Body of pancreas (tissue), 4 donors: ENCODE measurements at regions not wholly inside any gene's neighbourhood (a gene's known extent, or its start where the extent isn't known, plus 50 kb on each side); places are given as distances from the start of the nearest gene placed in this dataset.

Experiments
- ATAC-seq: fragments of 150-250 bp; one replicate; pipeline ENCODE4 v1.9.1; 2016
- DNase-seq, 4 donors: peaks; one replicate each; pipeline ENCODE4 v3.0.0-alpha.2; 2019
- H3K27ac ChIP-seq, 4 donors: fragments of 200-600 bp; sonication (generic); 1 replicate in 3 of 4; 2 replicates in 1 of 4; pipeline versions ENCODE4 v1.5.1 to v1.6.1; 2016 to 2019; ENCODE audit warnings: mild to moderate bottlenecking in 1 of 4, mixed read lengths in 1 of 4, moderate library complexity in 1 of 4
- H3K27me3 ChIP-seq, 2 donors: fragments of 200-600 bp; sonication (generic); one replicate each; pipeline ENCODE4 v1.6.0; 2016; ENCODE audit warnings: mild to moderate bottlenecking in 1 of 2
- H3K36me3 ChIP-seq, 2 donors: fragments of 200-600 bp; sonication (generic); replicated peaks in 1 of 2; 2 replicates each; pipeline ENCODE4 v1.5.1; 2016; ENCODE audit warnings: low read depth in 2 of 2; ENCODE audit not compliant: insufficient read depth in 1 of 2
- H3K4me1 ChIP-seq: fragments of 200-600 bp; sonication (generic); one replicate; pipeline ENCODE4 v1.6.0; 2016
- H3K4me3 ChIP-seq, 2 donors: fragments of 200-600 bp; sonication (generic); 1 replicate in 1 of 2; 2 replicates in 1 of 2; pipeline ENCODE4 v1.5.1; 2016 to 2019
- H3K9me3 ChIP-seq, 3 donors: fragments of 200-600 bp; sonication (generic); 1 replicate in 2 of 3; 2 replicates in 1 of 3; pipeline ENCODE4 v1.5.1; 2016
- CTCF ChIP-seq, 7 experiments: fragments of 450-650 bp in 4 of 7; fragments of 200-600 bp in 3 of 7; sonication (generic) in 3 of 7; IDR thresholded peaks; one replicate each; pipeline ENCODE4 v1.5.1; 2016 to 2019; ENCODE audit warnings: antibody characterized with exemption in 7 of 7
- POLR2A ChIP-seq, 3 donors: fragments of 450-650 bp; IDR thresholded peaks; one replicate each; pipeline ENCODE4 v1.6.1; 2016; ENCODE audit warnings: antibody characterized with exemption in 3 of 3, mild to moderate bottlenecking in 2 of 3
- WGBS, 2 donors: methylation state at CpG; one replicate each; pipeline ENCODE4 v1.1.5; 2017; 5-methylcytosine and 5-hydroxymethylcytosine counted together
- intact Hi-C: fragments of 100-400 bp; cut with DNase I; formaldehyde crosslinking; loops from one replicate; pipeline ENCODE4 v1.15.1; 2023

- Histone ChIP-seq H3K4me3 (no peak overlapping the region), H3K27me3 (no peaks in the 10 kb centered on the region), H3K9me3 (no peaks in the 10 kb centered on the region), H3K27ac (no peak overlapping the region), H3K4me1 (no peaks in the 10 kb centered on the region), H3K36me3 (no peaks in the 10 kb centered on the region)
- DNase-seq (no peak), ATAC-seq (no peak)
- TF ChIP-seq CTCF (IDR thresholded peaks at IDR 0.05) = no peak
- TF ChIP-seq POLR2A (IDR thresholded peaks at IDR 0.05) = no peak
- WGBS, 2 donors = 86 to 89% methylated on average over 4 of the region's 4 CpGs
- intact Hi-C loops = no loop called here
Measured at GRCh38 chr6:139860203-139860602, 485.8 kb upstream of the CITED2 start.

DNA sequence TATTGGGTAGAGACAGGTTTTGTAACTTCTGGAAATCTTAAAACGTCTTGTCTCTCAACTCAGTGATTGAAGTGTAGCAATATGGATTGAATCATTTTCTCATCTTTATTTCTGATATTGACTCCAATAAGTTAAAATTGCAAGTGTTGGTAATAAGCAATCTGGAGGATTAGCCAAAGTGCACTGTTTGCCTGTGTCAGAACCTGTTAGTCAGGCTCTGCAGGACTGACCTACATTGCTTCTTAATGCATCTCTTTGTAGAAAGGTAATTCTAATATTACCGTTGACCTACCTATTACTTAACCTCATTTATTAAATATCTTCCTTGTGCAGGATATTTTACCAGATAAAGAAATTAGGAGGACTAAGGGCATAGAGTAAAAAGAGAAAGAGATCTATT lies 484.0 kb upstream of the CITED2 start:
- Histone ChIP-seq H3K4me1 (peaks cover 5% of the 10 kb centered on the region), H3K27ac (no peak overlapping the region), H3K4me3 (no peak overlapping the region), H3K27me3 (no peaks in the 10 kb centered on the region), H3K36me3 (no peaks in the 10 kb centered on the region), H3K9me3 (no peaks in the 10 kb centered on the region)
- no peak for TF ChIP-seq CTCF (IDR thresholded peaks at IDR 0.05)
- no peak for TF ChIP-seq POLR2A (IDR thresholded peaks at IDR 0.05)
- DNase-seq (peak in 3 of 4 donors; percentile 37 to 51 (median 46)), ATAC-seq (peak; percentile 74)
- 11 to 16% methylated on average over 2 of the region's 2 CpGs for WGBS, 2 donors
- intact Hi-C loops = no loop called here

- DNase-seq (no peak), ATAC-seq (no peak)
- 75 to 81% methylated on average over 2 of the region's 2 CpGs for WGBS, 2 donors
- intact Hi-C loops = no loop called here
- no peak overlapping the region for H3K4me3 ChIP-seq
- no peaks in the 10 kb centered on the region for H3K9me3 ChIP-seq
- no peak for TF ChIP-seq CTCF (IDR thresholded peaks at IDR 0.05)
- no peak for TF ChIP-seq POLR2A (IDR thresholded peaks at IDR 0.05)
- no peaks in the 10 kb centered on the region for H3K36me3 ChIP-seq
- H3K27me3 ChIP-seq = no peaks in the 10 kb centered on the region
- peaks cover 10% of the 10 kb centered on the region for H3K4me1 ChIP-seq
- no peak overlapping the region for H3K27ac ChIP-seq
Measured at GRCh38 chr6:139857143-139857542, 482.7 kb upstream of the CITED2 start.

DNA sequence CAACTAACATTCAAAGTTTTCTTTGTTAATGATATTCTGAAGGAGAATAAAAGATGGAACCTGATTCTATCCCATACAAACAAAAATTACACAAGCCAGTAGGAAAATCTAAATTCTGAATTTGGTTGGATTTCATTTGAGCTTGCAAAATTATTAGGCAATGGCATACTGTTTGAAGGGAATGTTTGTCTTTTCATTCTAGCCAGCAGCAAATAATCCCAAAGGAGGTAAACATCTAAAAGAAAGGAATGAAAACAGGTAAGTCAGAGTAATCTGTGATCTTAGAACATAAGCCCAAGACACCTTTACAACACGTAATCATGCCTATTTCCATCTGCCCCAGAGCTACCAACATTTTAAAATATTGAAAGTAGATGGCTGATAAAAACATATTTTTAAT lies 482.1 kb upstream of the CITED2 start:
- H3K4me1 ChIP-seq = peaks cover 10% of the 10 kb centered on the region
- no peaks in the 10 kb centered on the region for H3K27me3 ChIP-seq
- WGBS, 2 donors = 97 to 100% methylated on average over 1 of the region's 1 CpG
- no peaks in the 10 kb centered on the region for H3K36me3 ChIP-seq
- no peak overlapping the region for H3K27ac ChIP-seq
- DNase-seq = no peak
- intact Hi-C loops = no loop called here
- no peak for ATAC-seq
- TF ChIP-seq CTCF (IDR thresholded peaks at IDR 0.05) (no peak), POLR2A (IDR thresholded peaks at IDR 0.05) (no peak)
- H3K9me3 ChIP-seq = no peaks in the 10 kb centered on the region
- H3K4me3 ChIP-seq = no peak overlapping the region

DNA sequence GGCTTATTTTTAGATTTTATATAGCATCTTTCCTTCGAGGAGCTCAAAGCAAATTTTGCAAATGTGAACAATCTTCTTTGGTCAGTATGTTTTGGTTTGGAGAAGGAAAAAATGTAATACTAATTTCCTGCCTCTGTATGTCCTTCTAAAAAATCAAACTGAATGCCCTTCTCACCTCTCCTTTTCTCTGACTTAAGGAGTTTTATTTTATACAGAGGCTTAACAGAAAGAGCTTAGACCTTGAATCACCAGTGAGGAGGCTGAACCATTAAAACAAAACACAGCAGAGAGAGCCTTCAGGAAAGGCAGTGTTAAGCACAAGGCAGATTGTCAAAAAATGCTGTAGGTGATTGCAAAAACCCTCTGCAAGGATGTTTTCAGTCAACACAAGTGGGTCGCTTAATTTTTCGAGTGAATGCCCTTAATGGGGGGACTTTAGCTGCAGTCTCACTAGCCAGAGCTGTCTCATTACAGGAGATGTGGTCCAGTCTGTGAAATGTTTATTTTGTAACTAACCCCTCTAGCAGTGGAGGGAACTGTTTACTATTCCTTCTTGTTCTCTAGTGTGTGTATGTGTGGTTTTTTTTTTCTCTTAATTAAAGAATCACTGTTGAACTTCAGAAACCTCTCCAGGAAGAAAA lies 481.3 kb upstream of the CITED2 start:
- Histone ChIP-seq H3K9me3 (no peaks in the 10 kb centered on the region), H3K4me1 (peaks cover 10% of the 10 kb centered on the region), H3K27me3 (no peaks in the 10 kb centered on the region), H3K27ac (no peak overlapping the region), H3K36me3 (no peaks in the 10 kb centered on the region), H3K4me3 (no peak overlapping the region)
- TF ChIP-seq CTCF (IDR thresholded peaks at IDR 0.05) (no peak), POLR2A (IDR thresholded peaks at IDR 0.05) (no peak)
- DNase-seq (no peak), ATAC-seq (no peak)
- 51 to 60% methylated on average over 3 of the region's 3 CpGs for WGBS, 2 donors
- intact Hi-C loops = no loop called here
